ENCODE measurements at regions not wholly inside any gene's neighbourhood (a gene's known extent, or its start where the extent isn't known, plus 50 kb on each side); places are given as distances from the start of the nearest gene placed in this dataset.

GRCh38 chr9:28598408-28598807 is 1025.1 kb upstream of the C9orf72 start:
- no peak overlapping the region for H3K4me3 Mint-ChIP-seq
- Histone ChIP-seq H3K9me3 (ENCODE audit: low read depth) (no peaks in the 10 kb centered on the region), H3K4me3 (no peak overlapping the region), H3K79me2 (ENCODE audit: low read depth) (no peaks in the 10 kb centered on the region), H3F3A (ENCODE audit: low read depth) (no peaks in the 10 kb centered on the region), H3K4me1 (peaks cover 5% of the 10 kb centered on the region), H3K27ac (no peak overlapping the region), H3K27me3 (no peaks in the 10 kb centered on the region), H2AFZ (replicated peaks) (peak overlapping the region; percentile 48), H3K9ac (no peak overlapping the region), H4K20me1 (ENCODE audit: low read depth) (no peaks in the 10 kb centered on the region), H3K36me3 (no peaks in the 10 kb centered on the region), H3K4me2 (no peak overlapping the region)
- H3K36me3 Mint-ChIP-seq, result no peaks in the 10 kb centered on the region
- H3K4me1 Mint-ChIP-seq, result no peaks in the 10 kb centered on the region
- H3K9me3 Mint-ChIP-seq, result no peaks in the 10 kb centered on the region
- no peaks in the 10 kb centered on the region for H3K27me3 Mint-ChIP-seq (ENCODE audit: insufficient read depth, low read depth)
- peak; percentile 21 for DNase-seq (ENCODE audit: low spot score)
- H3K27ac Mint-ChIP-seq, result no peak overlapping the region
- TF ChIP-seq EZH2phosphoT487 (IDR thresholded peaks at IDR 0.05), result no peak
- no peak for TF ChIP-seq EZH2 (IDR thresholded peaks at IDR 0.05)
- TF ChIP-seq CTCF (IDR thresholded peaks at IDR 0.05), result no peak

- peaks cover 5% of the 10 kb centered on the region for H3K4me1 ChIP-seq
- H3K4me1 Mint-ChIP-seq, result no peaks in the 10 kb centered on the region
- H3F3A ChIP-seq (ENCODE audit: low read depth), result no peaks in the 10 kb centered on the region
- H3K9me3 Mint-ChIP-seq, result no peaks in the 10 kb centered on the region
- no peak overlapping the region for H3K4me3 ChIP-seq
- no peak overlapping the region for H3K4me2 ChIP-seq
- no peak overlapping the region for H3K27ac Mint-ChIP-seq
- H2AFZ ChIP-seq (replicated peaks), result no peak overlapping the region
- H3K79me2 ChIP-seq (ENCODE audit: low read depth), result no peaks in the 10 kb centered on the region
- H3K9me3 ChIP-seq (ENCODE audit: low read depth), result no peaks in the 10 kb centered on the region
- H4K20me1 ChIP-seq (ENCODE audit: low read depth), result no peaks in the 10 kb centered on the region
- H3K36me3 ChIP-seq, result no peaks in the 10 kb centered on the region
- TF ChIP-seq CTCF (IDR thresholded peaks at IDR 0.05) (no peak), EZH2phosphoT487 (IDR thresholded peaks at IDR 0.05) (no peak)
- no peaks in the 10 kb centered on the region for H3K27me3 ChIP-seq
- no peaks in the 10 kb centered on the region for H3K27me3 Mint-ChIP-seq (ENCODE audit: insufficient read depth, low read depth)
- H3K9ac ChIP-seq, result no peak overlapping the region
- no peak for DNase-seq (ENCODE audit: low spot score)
- no peak overlapping the region for H3K27ac ChIP-seq
- H3K4me3 Mint-ChIP-seq, result no peak overlapping the region
- H3K36me3 Mint-ChIP-seq, result no peaks in the 10 kb centered on the region
Observed at GRCh38 chr9:28600226-28600625, 1026.9 kb upstream of the C9orf72 start.

GRCh38 chr9:28607843-28608242 is 1034.6 kb upstream of the C9orf72 start:
- no peaks in the 10 kb centered on the region for H3K9me3 Mint-ChIP-seq
- H3K27me3 Mint-ChIP-seq (ENCODE audit: insufficient read depth, low read depth), result no peaks in the 10 kb centered on the region
- Histone ChIP-seq H3K9me3 (ENCODE audit: low read depth) (no peaks in the 10 kb centered on the region), H3K27me3 (no peaks in the 10 kb centered on the region), H3K36me3 (no peaks in the 10 kb centered on the region), H2AFZ (replicated peaks) (no peak overlapping the region), H3F3A (ENCODE audit: low read depth) (no peaks in the 10 kb centered on the region), H3K79me2 (ENCODE audit: low read depth) (no peaks in the 10 kb centered on the region), H3K4me1 (no peaks in the 10 kb centered on the region), H3K9ac (no peak overlapping the region), H3K27ac (no peak overlapping the region), H3K4me2 (no peak overlapping the region), H4K20me1 (ENCODE audit: low read depth) (no peaks in the 10 kb centered on the region), H3K4me3 (no peak overlapping the region)
- no peak overlapping the region for H3K4me3 Mint-ChIP-seq
- no peak overlapping the region for H3K27ac Mint-ChIP-seq
- no peaks in the 10 kb centered on the region for H3K4me1 Mint-ChIP-seq
- TF ChIP-seq EZH2 (IDR thresholded peaks at IDR 0.05) (no peak), EZH2phosphoT487 (IDR thresholded peaks at IDR 0.05) (no peak), CTCF (IDR thresholded peaks at IDR 0.05) (no peak)
- no peak for DNase-seq (ENCODE audit: low spot score)
- H3K36me3 Mint-ChIP-seq, result no peaks in the 10 kb centered on the region

- no peak for DNase-seq (ENCODE audit: low spot score)
- H3K9me3 Mint-ChIP-seq, result no peaks in the 10 kb centered on the region
- H3K4me3 Mint-ChIP-seq, result no peak overlapping the region
- TF ChIP-seq EZH2phosphoT487 (IDR thresholded peaks at IDR 0.05) (no peak), EZH2 (IDR thresholded peaks at IDR 0.05) (no peak), CTCF (IDR thresholded peaks at IDR 0.05) (no peak)
- no peak overlapping the region for H3K27ac Mint-ChIP-seq
- no peaks in the 10 kb centered on the region for H3K27me3 Mint-ChIP-seq (ENCODE audit: insufficient read depth, low read depth)
- Histone ChIP-seq H3K27me3 (no peaks in the 10 kb centered on the region), H3K4me3 (no peak overlapping the region), H2AFZ (replicated peaks) (no peak overlapping the region), H3K36me3 (no peaks in the 10 kb centered on the region), H4K20me1 (ENCODE audit: low read depth) (no peaks in the 10 kb centered on the region), H3F3A (ENCODE audit: low read depth) (no peaks in the 10 kb centered on the region), H3K9ac (no peak overlapping the region), H3K27ac (no peak overlapping the region), H3K79me2 (ENCODE audit: low read depth) (no peaks in the 10 kb centered on the region), H3K9me3 (ENCODE audit: low read depth) (no peaks in the 10 kb centered on the region), H3K4me2 (no peak overlapping the region), H3K4me1 (no peaks in the 10 kb centered on the region)
- no peaks in the 10 kb centered on the region for H3K36me3 Mint-ChIP-seq
- H3K4me1 Mint-ChIP-seq, result no peaks in the 10 kb centered on the region
Observed at GRCh38 chr9:28610339-28610738, 1037.1 kb upstream of the C9orf72 start.

Data from neural progenitor cell (in vitro differentiated cells).